HepG2 (cell line): ENCODE measurements at regions not wholly inside any gene's neighbourhood (a gene's known extent, or its start where the extent isn't known, plus 50 kb on each side); places are given as distances from the start of the nearest gene placed in this dataset.

Experiments
- DDIT3 ChIP-seq: sonication (generic); formaldehyde crosslinking; IDR thresholded peaks from 2 replicates; pipeline ENCODE4 v1.4.0; 2020; ENCODE audit warnings: mild to moderate bottlenecking, missing genetic modification reagents
- KDM3A ChIP-seq: IDR thresholded peaks from 2 replicates; pipeline ENCODE4 v1.6.1; 2018; ENCODE audit warnings: low read depth, missing compliant biosample characterization
- KLF6 ChIP-seq: IDR thresholded peaks from 2 replicates; pipeline ENCODE4 v1.8.0; 2016; ENCODE audit warnings: missing biosample characterization, missing genetic modification reagents
- MAFK ChIP-seq, 2 experiments: IDR thresholded peaks in 1 of 2; conservative IDR thresholded peaks in 1 of 2; 2 replicates each; pipeline ENCODE4 v1.6.1; 2011; ENCODE audit warnings: improper control_type of control experiment in 2 of 2, low read length in 2 of 2
- NFIC ChIP-seq: IDR thresholded peaks from 2 replicates; pipeline ENCODE4 v1.6.1; 2012; ENCODE audit warnings: mild to moderate bottlenecking, low read length, inconsistent platforms
- NFYB ChIP-seq: sonication (generic); formaldehyde crosslinking; IDR thresholded peaks from 2 replicates; pipeline ENCODE4 v1.4.0; 2020; ENCODE audit warnings: missing genetic modification reagents
- PHF21A ChIP-seq: sonication (generic); formaldehyde crosslinking; IDR thresholded peaks from 2 replicates; pipeline ENCODE4 v1.5.0; 2020; ENCODE audit warnings: mild to moderate bottlenecking, missing genetic modification reagents
- POLR2A ChIP-seq, 2 experiments: IDR thresholded peaks; 2 replicates each; pipeline ENCODE4 v1.6.1; 2011; ENCODE audit warnings: low read depth in 2 of 2, low read length in 2 of 2, mild to moderate bottlenecking in 1 of 2, moderate library complexity in 1 of 2; ENCODE audit not compliant: insufficient read depth in 1 of 2
- SAFB2 ChIP-seq: sonication (generic); formaldehyde crosslinking; IDR thresholded peaks from 2 replicates; pipeline ENCODE4 v1.5.1; 2020; ENCODE audit warnings: missing genetic modification reagents, low read depth, mild to moderate bottlenecking, borderline replicate concordance
- SRSF1 ChIP-seq: fragments of 200-400 bp; formaldehyde crosslinking; optimal IDR thresholded peaks from 2 replicates; pipeline ENCODE3; 2017; ENCODE audit warnings: mild to moderate bottlenecking, low read depth, low read length, moderate library complexity
- ZBTB38 ChIP-seq: sonication (generic); formaldehyde crosslinking; IDR thresholded peaks from 2 replicates; pipeline ENCODE4 v1.5.1; 2020; ENCODE audit warnings: mild to moderate bottlenecking, missing genetic modification reagents
- ZNF547 ChIP-seq: sonication (generic); formaldehyde crosslinking; IDR thresholded peaks from 2 replicates; pipeline ENCODE4 v1.5.1; 2020; ENCODE audit warnings: mild to moderate bottlenecking, missing genetic modification reagents
- ZNF768 ChIP-seq: sonication (generic); formaldehyde crosslinking; IDR thresholded peaks from 2 replicates; pipeline ENCODE4 v1.4.0; 2020; ENCODE audit warnings: missing genetic modification reagents

DNA sequence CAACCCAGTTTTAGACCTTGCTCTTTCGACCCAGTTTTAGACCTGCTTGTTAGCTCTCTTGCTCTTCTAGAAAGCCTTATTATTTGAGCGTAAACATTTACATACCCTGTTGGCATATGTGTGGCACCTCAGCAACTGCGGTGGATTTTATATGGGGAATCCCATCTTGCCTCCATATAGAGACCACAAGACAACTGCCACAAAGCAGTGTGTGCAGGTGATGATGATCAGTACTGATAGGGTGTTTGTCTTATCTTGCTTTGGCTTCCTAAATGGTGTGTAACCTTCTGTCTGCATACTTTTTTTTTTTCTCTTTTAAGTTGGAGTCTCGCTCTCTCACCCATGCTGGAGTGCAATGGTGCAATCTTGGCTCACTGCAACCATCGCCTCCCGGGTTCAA is 1270.8 kb downstream of the MRPL39 start:
- TF ChIP-seq KLF6 (CRISPR knock-in tag) (no peak), MAFK (conservative IDR thresholded peaks at IDR 0.05 in 1 of 2, IDR thresholded peaks at IDR 0.05 in 1 of 2; ENCODE audit: low read length in 2 of 2) (no peak), SAFB2 (CRISPR knock-in tag) (no peak), NFIC (no peak), ZBTB38 (CRISPR knock-in tag) (no peak), PHF21A (CRISPR knock-in tag) (no peak), SRSF1 (no peak), DDIT3 (CRISPR knock-in tag) (no peak), ZNF547 (CRISPR knock-in tag) (no peak), ZNF768 (CRISPR knock-in tag) (no peak), POLR2A (IDR thresholded peaks at IDR 0.05; ENCODE audit: insufficient read depth in 1 of 2, low read depth in 2 of 2, low read length in 2 of 2) (no peak), KDM3A (CRISPR knock-in tag) (no peak), NFYB (CRISPR knock-in tag) (no peak)
